ENCODE measurements at regions not wholly inside any gene's neighbourhood (a gene's known extent, or its start where the extent isn't known, plus 50 kb on each side); places are given as distances from the start of the nearest gene placed in this dataset.

DNA sequence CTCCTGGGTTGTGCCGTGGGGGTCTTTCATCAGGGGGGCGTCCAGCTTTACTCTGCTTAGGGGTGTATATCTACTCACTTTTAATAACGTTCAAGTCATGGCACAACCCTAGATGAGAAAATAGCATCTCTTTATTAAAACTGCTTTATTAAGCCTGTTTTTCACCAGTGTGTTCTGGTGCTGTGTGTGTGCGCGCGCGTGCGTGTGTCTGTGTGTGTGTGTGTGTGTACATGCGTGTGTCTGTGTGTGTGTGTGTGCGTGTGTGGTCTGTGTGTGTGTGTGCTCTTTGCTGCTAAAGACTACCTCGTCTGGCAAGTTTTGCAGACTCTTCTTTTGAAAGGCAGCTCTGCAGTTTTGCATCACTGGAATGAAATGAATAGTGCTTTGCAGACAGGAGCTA lies 390.9 kb upstream of the MKI67 start:
- no peaks in the 10 kb centered on the region for H3K4me1 ChIP-seq (ENCODE audit: insufficient read depth)
- H3K27ac ChIP-seq = no peak overlapping the region
- 77 to 84% (median 80%) methylated on average over 11 of the region's 11 CpGs for WGBS, 3 donors
- no peaks in the 10 kb centered on the region for H3K27me3 ChIP-seq
- H3K9me3 ChIP-seq = no peaks in the 10 kb centered on the region
- no peak overlapping the region for H3K4me3 ChIP-seq
- TF ChIP-seq, protein P1, sequence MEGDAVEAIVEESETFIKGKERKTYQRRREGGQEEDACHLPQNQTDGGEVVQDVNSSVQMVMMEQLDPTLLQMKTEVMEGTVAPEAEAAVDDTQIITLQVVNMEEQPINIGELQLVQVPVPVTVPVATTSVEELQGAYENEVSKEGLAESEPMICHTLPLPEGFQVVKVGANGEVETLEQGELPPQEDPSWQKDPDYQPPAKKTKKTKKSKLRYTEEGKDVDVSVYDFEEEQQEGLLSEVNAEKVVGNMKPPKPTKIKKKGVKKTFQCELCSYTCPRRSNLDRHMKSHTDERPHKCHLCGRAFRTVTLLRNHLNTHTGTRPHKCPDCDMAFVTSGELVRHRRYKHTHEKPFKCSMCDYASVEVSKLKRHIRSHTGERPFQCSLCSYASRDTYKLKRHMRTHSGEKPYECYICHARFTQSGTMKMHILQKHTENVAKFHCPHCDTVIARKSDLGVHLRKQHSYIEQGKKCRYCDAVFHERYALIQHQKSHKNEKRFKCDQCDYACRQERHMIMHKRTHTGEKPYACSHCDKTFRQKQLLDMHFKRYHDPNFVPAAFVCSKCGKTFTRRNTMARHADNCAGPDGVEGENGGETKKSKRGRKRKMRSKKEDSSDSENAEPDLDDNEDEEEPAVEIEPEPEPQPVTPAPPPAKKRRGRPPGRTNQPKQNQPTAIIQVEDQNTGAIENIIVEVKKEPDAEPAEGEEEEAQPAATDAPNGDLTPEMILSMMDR (IDR thresholded peaks at IDR 0.05) = no peak
- no peak for TF ChIP-seq EP300 (IDR thresholded peaks at IDR 0.05)
- no peak for TF ChIP-seq POLR2A (IDR thresholded peaks at IDR 0.05)
- H3K36me3 ChIP-seq = no peaks in the 10 kb centered on the region
- no peak for DNase-seq
- intact Hi-C loops (cut with DNase I) = no loop called here

DNA sequence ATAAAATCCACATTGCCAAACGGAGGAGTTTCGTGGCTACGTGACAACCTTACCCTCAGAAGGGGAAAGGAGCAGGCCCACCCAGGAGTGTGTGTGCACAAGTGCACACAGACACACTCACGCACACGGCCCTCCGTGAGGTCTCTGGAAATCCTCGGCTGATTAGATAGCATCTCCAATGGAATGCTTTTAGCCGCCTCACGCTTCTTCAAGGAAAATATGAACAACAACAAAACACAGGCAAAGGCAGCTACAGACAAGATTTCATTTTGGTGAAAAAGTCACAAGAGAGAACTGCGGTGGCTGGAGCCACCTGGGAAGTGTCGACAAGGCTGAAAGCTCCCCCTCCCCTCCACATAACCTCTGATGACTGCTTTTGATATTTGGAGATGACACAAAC lies 391.8 kb upstream of the MKI67 start:
- TF ChIP-seq, protein P1 (IDR thresholded peaks at IDR 0.05) = no peak
- TF ChIP-seq EP300 (IDR thresholded peaks at IDR 0.05) = no peak
- no peak for TF ChIP-seq POLR2A (IDR thresholded peaks at IDR 0.05)
- intact Hi-C loops (cut with DNase I) = no loop called here
- no peaks in the 10 kb centered on the region for H3K9me3 ChIP-seq
- 33 to 75% (median 51%) methylated on average over 11 of the region's 11 CpGs for WGBS, 3 donors
- no peak overlapping the region for H3K27ac ChIP-seq
- no peaks in the 10 kb centered on the region for H3K27me3 ChIP-seq
- DNase-seq = no peak
- H3K4me3 ChIP-seq = no peak overlapping the region
- no peaks in the 10 kb centered on the region for H3K4me1 ChIP-seq (ENCODE audit: insufficient read depth)
- H3K36me3 ChIP-seq = no peaks in the 10 kb centered on the region

DNA sequence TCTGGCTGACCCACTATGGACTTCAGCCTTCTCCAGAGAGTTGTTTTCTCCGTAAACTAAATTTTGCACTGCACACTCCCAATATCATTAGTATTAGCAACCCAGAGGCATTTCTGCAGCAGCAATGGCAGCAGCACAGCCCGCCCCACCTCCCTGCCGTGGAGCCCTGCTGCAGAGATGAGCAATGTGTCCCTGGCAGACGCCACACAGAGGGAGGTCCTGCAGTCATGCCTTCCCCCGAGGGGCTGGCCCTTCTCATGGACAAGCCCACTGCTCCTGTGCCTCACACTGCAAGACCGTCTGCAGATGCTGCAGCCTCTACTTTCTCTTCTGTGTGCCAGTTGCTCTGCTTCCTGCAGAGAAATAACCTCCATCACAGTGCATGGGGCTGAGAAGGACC lies 393.4 kb upstream of the MKI67 start:
- intact Hi-C loops (cut with DNase I) = no loop called here
- Histone ChIP-seq H3K27ac (no peak overlapping the region), H3K27me3 (no peaks in the 10 kb centered on the region), H3K4me1 (ENCODE audit: insufficient read depth) (no peaks in the 10 kb centered on the region), H3K4me3 (no peak overlapping the region), H3K36me3 (no peaks in the 10 kb centered on the region), H3K9me3 (no peaks in the 10 kb centered on the region)
- TF ChIP-seq EP300 (IDR thresholded peaks at IDR 0.05) (no peak), POLR2A (IDR thresholded peaks at IDR 0.05) (no peak)
- TF ChIP-seq, protein P1 (IDR thresholded peaks at IDR 0.05) = no peak
- DNase-seq = no peak
- 71 to 74% (median 74%) methylated on average over 6 of the region's 6 CpGs for WGBS, 3 donors

DNA sequence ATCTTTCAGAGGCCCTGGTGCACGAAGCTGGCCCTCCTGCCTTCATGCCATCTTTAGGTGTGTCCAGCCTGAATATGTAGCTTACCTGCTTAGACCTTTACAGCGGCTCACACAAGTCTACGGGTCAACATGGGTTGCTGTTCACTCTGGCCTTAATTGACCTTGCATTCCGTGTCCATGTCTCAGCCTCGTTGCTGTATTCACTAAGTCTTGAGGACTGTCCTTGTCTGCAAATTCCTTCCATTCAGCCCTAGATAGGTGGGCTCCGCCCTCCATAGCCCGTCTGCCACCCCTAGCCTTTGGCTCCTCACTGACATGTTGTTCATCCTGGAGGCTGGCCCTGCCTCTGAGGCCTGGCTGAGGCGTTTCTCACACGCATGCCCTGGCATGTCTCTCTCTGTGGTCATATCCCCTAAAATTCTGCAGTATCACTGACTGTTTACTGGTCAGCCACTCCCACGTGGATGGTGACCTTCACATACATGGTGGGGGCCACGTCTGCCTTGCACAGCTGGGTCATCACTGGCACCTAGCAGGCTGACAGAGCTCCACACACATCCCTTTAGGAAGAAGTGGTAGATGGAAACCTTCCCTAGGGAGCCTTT lies 394.1 kb upstream of the MKI67 start:
- intact Hi-C loops (cut with DNase I) = no loop called here
- WGBS, 3 donors = 83 to 84% (median 83%) methylated on average over 11 of the region's 11 CpGs
- no peak for DNase-seq
- H3K27me3 ChIP-seq = no peaks in the 10 kb centered on the region
- H3K27ac ChIP-seq = no peak overlapping the region
- no peaks in the 10 kb centered on the region for H3K9me3 ChIP-seq
- no peaks in the 10 kb centered on the region for H3K36me3 ChIP-seq
- TF ChIP-seq POLR2A (IDR thresholded peaks at IDR 0.05) (no peak), EP300 (IDR thresholded peaks at IDR 0.05) (no peak)
- TF ChIP-seq, protein P1 (IDR thresholded peaks at IDR 0.05) = no peak
- H3K4me3 ChIP-seq = no peak overlapping the region
- no peaks in the 10 kb centered on the region for H3K4me1 ChIP-seq (ENCODE audit: insufficient read depth)

All from ovary (tissue), 7 donors.